Spleen (tissue), 11 donors: ENCODE measurements at regions not wholly inside any gene's neighbourhood (a gene's known extent, or its start where the extent isn't known, plus 50 kb on each side); places are given as distances from the start of the nearest gene placed in this dataset.

ENCODE experiments used
- DNase-seq: peaks from one replicate; pipeline ENCODE4 v3.0.0-alpha.2; 2020
- H3K27ac ChIP-seq, 8 donors: fragments of 200-600 bp; sonication (generic) in 7 of 8; 1 replicate in 4 of 8; 2 replicates in 4 of 8; pipeline versions ENCODE4 v1.5.0 to v1.8.0; 2016 to 2021; ENCODE audit warnings: inconsistent platforms in 4 of 8, mild to moderate bottlenecking in 4 of 8, moderate library complexity in 1 of 8
- H3K27me3 ChIP-seq, 7 donors: fragments of 200-600 bp; sonication (generic) in 6 of 7; replicated peaks in 1 of 7; 1 replicate in 4 of 7; 2 replicates in 3 of 7; pipeline versions ENCODE4 v1.5.0 to v1.8.0; 2016 to 2021; ENCODE audit warnings: inconsistent platforms in 3 of 7, mild to moderate bottlenecking in 1 of 7
- H3K36me3 ChIP-seq, 6 donors: fragments of 200-600 bp; sonication (generic) in 5 of 6; 1 replicate in 4 of 6; 2 replicates in 2 of 6; pipeline versions ENCODE4 v1.5.0 to v1.8.0; 2016 to 2021; ENCODE audit warnings: inconsistent platforms in 2 of 6
- H3K4me1 ChIP-seq, 6 donors: fragments of 200-600 bp; sonication (generic) in 5 of 6; 1 replicate in 3 of 6; 2 replicates in 3 of 6; pipeline versions ENCODE4 v1.5.0 to v1.8.0; 2016 to 2021; ENCODE audit warnings: inconsistent platforms in 3 of 6
- H3K4me3 ChIP-seq, 8 donors: fragments of 200-600 bp; sonication (generic) in 7 of 8; 1 replicate in 4 of 8; 2 replicates in 4 of 8; pipeline versions ENCODE4 v1.5.0 to v1.8.0; 2016 to 2021; ENCODE audit warnings: inconsistent platforms in 4 of 8, mild to moderate bottlenecking in 4 of 8, moderate library complexity in 2 of 8
- H3K9me3 ChIP-seq, 8 donors: fragments of 200-600 bp; sonication (generic) in 7 of 8; 1 replicate in 4 of 8; 2 replicates in 4 of 8; pipeline versions ENCODE4 v1.5.0 to v1.8.0; 2016 to 2021; ENCODE audit warnings: inconsistent platforms in 4 of 8
- POLR2A ChIP-seq, 3 donors: fragments of 450-650 bp; IDR thresholded peaks; one replicate each; pipeline ENCODE4 v1.5.1; 2017; ENCODE audit warnings: antibody characterized with exemption in 3 of 3, mild to moderate bottlenecking in 1 of 3
- POLR2AphosphoS5 ChIP-seq, 3 donors: sonication (generic); formaldehyde crosslinking; IDR thresholded peaks; one replicate each; pipeline ENCODE4 v1.5.1; 2017; ENCODE audit warnings: antibody characterized with exemption in 3 of 3
- WGBS, 5 donors: extraction: QIAGEN DNeasy Blood & Tissue Kit in 3 of 5; methylation state at CpG; one replicate each; pipeline versions ENCODE4 v1.1.5 to v1.1.7; 2013 to 2018; 5-methylcytosine and 5-hydroxymethylcytosine counted together
- intact Hi-C: fragments of 100-400 bp; cut with DNase I; formaldehyde crosslinking; loops from one replicate; pipeline ENCODE4 v1.15.0; 2023; ENCODE audit warnings: low total_unique reads
- TF ChIP-seq, protein P1 (sequence below), 11 experiments: fragments of 200-600 bp in 7 of 11; fragments of 450-650 bp in 4 of 11; sonication (generic) in 4 of 11; IDR thresholded peaks in 8 of 11; conservative IDR thresholded peaks in 3 of 11; 1 replicate in 7 of 11; 2 replicates in 4 of 11; pipeline versions ENCODE4 v1.4.0 to v1.8.0; 2016 to 2021; ENCODE audit warnings: antibody characterized with exemption in 11 of 11, inconsistent platforms in 4 of 11, mild to moderate bottlenecking in 1 of 11
- donor health status: healthy with polysubstance abuse.
- donor health status: DM: no; HTN: no; CAD: no; lungs with moderate emphysema.
- donor health status: DM: no; HTN: no; CAD: no.
- donor health status: Bipolar disorder and iron deficiency.
- donor health status: healthy.
- donor health status: DM: no; HTN: no; CAD: no.
- donor health status: DM: yes; HTN: yes; CAD: no.

DNA sequence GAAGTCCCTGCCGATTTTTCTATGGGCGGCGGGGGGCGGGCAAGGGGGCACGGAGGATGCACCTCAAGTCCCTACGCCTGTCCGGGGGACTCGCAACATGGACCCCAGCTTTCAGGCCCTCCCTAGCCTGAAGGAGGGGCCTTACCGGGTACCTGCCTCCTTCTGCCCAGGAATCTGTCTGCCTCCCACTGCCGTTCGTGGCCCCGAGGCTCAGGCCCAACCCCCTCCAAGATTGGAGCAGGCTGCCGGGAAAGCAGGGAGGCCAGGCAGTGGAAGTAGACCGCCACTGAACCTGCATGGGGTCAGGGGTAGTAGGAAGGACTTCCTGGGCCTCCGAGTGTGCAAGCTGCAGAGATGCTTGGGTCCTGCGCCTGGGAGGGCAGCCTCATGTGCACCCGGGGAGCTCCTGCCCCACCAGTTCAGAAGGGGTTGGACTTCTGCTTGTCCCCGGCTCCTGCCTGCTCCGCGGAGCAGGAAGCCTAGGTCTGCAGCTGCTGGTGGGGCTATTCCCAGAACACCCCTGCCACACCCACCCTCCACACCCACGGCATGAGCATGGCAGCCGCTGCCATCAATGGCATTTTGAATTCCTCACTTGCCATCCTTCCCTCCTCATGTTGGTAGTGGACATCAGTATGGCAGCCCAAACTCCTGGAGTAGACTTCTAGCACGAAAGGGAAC lies 1312.7 kb upstream of the ACO1 start:
- H3K27me3 ChIP-seq, result no peaks in the 10 kb centered on the region
- H3K4me3 ChIP-seq, result no peak overlapping the region
- peak; percentile 55 for DNase-seq
- no peaks in the 10 kb centered on the region for H3K4me1 ChIP-seq
- WGBS, 5 donors, result 83 to 93% (median 86%) methylated on average over 19 to 23 of the region's 23 CpGs
- TF ChIP-seq POLR2A (IDR thresholded peaks at IDR 0.05) (no peak), POLR2AphosphoS5 (IDR thresholded peaks at IDR 0.05) (no peak)
- TF ChIP-seq, protein P1, sequence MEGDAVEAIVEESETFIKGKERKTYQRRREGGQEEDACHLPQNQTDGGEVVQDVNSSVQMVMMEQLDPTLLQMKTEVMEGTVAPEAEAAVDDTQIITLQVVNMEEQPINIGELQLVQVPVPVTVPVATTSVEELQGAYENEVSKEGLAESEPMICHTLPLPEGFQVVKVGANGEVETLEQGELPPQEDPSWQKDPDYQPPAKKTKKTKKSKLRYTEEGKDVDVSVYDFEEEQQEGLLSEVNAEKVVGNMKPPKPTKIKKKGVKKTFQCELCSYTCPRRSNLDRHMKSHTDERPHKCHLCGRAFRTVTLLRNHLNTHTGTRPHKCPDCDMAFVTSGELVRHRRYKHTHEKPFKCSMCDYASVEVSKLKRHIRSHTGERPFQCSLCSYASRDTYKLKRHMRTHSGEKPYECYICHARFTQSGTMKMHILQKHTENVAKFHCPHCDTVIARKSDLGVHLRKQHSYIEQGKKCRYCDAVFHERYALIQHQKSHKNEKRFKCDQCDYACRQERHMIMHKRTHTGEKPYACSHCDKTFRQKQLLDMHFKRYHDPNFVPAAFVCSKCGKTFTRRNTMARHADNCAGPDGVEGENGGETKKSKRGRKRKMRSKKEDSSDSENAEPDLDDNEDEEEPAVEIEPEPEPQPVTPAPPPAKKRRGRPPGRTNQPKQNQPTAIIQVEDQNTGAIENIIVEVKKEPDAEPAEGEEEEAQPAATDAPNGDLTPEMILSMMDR (IDR thresholded peaks at IDR 0.05 in 8 of 11, conservative IDR thresholded peaks at IDR 0.05 in 3 of 11), result no peak
- H3K36me3 ChIP-seq, result no peaks in the 10 kb centered on the region
- H3K27ac ChIP-seq, result no peak overlapping the region
- H3K9me3 ChIP-seq, result peaks cover 0 to 8% (median 0%) of the 10 kb centered on the region in 8 donors
- intact Hi-C loops, result no loop called here

DNA sequence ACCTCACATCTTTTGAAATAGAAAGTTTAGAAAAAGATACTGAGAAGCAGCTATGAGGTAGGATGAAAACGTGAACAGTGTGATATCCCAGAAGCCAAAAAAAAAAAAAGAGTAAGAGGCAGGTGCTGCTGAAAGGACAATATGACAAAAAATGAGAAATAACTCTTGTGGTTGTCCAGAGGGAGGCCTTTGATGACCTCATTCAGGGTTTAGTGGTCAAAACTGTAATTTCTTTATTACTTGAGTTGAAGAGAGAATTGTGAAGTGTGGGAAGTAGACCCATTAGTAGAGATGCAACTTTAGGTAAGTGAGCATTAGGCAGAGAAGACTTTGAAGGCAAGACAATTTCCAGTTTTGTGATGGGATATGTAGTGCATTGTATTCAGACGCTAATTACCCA lies 1306.3 kb upstream of the ACO1 start:
- no peak for DNase-seq

DNA sequence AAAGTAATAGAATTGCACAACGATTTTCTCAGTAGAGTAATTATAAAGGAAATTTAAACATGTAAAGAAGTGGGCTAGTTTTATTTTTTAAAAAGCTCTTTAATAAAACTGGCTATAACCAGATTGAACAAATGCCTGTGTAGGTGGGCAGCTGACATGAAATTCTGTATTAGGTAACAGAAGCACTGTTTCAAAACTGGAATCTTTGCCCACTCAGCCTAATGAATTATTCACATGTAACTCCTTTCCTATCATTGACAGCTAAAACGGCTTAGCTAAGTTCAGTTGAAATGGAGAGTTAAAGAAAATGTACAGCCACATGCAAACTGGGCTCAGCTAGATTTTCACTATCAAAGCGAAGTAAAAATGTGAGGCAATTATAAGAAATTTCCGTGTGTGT lies 1300.1 kb upstream of the ACO1 start:
- DNase-seq, result no peak
- TF ChIP-seq POLR2A (IDR thresholded peaks at IDR 0.05) (no peak), POLR2AphosphoS5 (IDR thresholded peaks at IDR 0.05) (no peak)
- TF ChIP-seq, protein P1 (IDR thresholded peaks at IDR 0.05 in 8 of 11, conservative IDR thresholded peaks at IDR 0.05 in 3 of 11), result no peak

More for the DNA sequence above, 1306.3 kb upstream of the ACO1 start:
- Histone ChIP-seq H3K4me1 (no peaks in the 10 kb centered on the region), H3K4me3 (no peak overlapping the region), H3K27ac (no peak overlapping the region), H3K27me3 (no peaks in the 10 kb centered on the region), H3K9me3 (no peaks in the 10 kb centered on the region), H3K36me3 (no peaks in the 10 kb centered on the region)
- 66 to 77% (median 73%) methylated on average over 2 of the region's 2 CpGs for WGBS, 5 donors
- no peak for TF ChIP-seq POLR2AphosphoS5 (IDR thresholded peaks at IDR 0.05)
- no peak for TF ChIP-seq POLR2A (IDR thresholded peaks at IDR 0.05)
- TF ChIP-seq, protein P1 (IDR thresholded peaks at IDR 0.05 in 8 of 11, conservative IDR thresholded peaks at IDR 0.05 in 3 of 11), result no peak
- intact Hi-C loops, result no loop called here

DNA sequence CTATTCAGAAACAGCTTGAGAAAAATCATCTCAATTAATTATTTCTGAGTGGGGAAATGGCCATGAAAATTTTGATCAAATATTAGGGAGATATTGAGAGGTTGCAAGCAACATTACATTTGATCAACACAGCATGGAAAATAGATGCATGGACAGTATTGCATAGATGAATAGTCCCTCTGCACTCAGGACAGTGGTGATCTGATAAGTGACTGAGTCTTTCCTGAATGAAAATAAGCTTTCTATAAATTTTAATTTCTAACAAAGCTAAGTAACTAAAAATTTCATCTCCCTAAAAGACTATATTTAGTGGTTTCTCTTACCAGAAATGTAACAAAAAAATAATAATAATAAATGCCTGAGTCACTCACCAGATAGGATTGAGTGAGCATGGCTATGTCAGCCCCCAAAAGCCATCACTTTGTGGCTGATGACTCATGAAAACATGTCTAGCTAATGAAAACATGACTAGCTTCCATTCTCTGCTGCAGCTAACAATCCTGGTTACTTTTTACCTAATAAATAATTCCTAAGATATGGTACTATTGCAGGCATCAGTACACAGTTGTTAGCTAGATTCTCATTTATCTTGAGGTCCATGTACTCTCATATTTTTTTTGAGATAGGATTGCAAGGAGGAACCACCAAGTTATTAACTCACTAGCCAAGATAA lies 1294.8 kb upstream of the ACO1 start:
- intact Hi-C loops, result no loop called here
- no peaks in the 10 kb centered on the region for H3K36me3 ChIP-seq
- H3K4me1 ChIP-seq, result no peaks in the 10 kb centered on the region

More for the DNA sequence above, 1300.1 kb upstream of the ACO1 start:
- Histone ChIP-seq H3K27me3 (no peaks in the 10 kb centered on the region), H3K36me3 (no peaks in the 10 kb centered on the region), H3K9me3 (no peaks in the 10 kb centered on the region), H3K4me3 (no peak overlapping the region), H3K27ac (no peak overlapping the region), H3K4me1 (no peaks in the 10 kb centered on the region)
- intact Hi-C loops, result no loop called here
- WGBS, 5 donors, result 63 to 80% (median 72%) methylated on average over 4 of the region's 4 CpGs

More for the DNA sequence above, 1294.8 kb upstream of the ACO1 start:
- Histone ChIP-seq H3K9me3 (no peaks in the 10 kb centered on the region), H3K27me3 (no peaks in the 10 kb centered on the region), H3K27ac (no peak overlapping the region), H3K4me3 (no peak overlapping the region)
- DNase-seq, result no peak
- TF ChIP-seq, protein P1 (IDR thresholded peaks at IDR 0.05 in 8 of 11, conservative IDR thresholded peaks at IDR 0.05 in 3 of 11), result no peak
- TF ChIP-seq POLR2AphosphoS5 (IDR thresholded peaks at IDR 0.05), result no peak
- no peak for TF ChIP-seq POLR2A (IDR thresholded peaks at IDR 0.05)
